Thoracic aorta (tissue), 2 donors: ENCODE measurements at regions not wholly inside any gene's neighbourhood (a gene's known extent, or its start where the extent isn't known, plus 50 kb on each side); places are given as distances from the start of the nearest gene placed in this dataset.

Source experiments
- ATAC-seq: fragments of 150-250 bp; one replicate; pipeline ENCODE4 v1.8.0; 2017; ENCODE audit warnings: low read depth; ENCODE audit not compliant: insufficient number of reproducible peaks, low FRiP score
- DNase-seq: peaks from one replicate; pipeline ENCODE4 v3.0.0-alpha.2; 2020; ENCODE audit warnings: low spot score
- H3K27ac ChIP-seq, 2 donors: fragments of 200-600 bp; sonication (generic); 1 replicate in 1 of 2; 2 replicates in 1 of 2; pipeline ENCODE4 v1.5.1; 2016; ENCODE audit warnings: mild to moderate bottlenecking in 2 of 2, moderate library complexity in 2 of 2
- H3K27me3 ChIP-seq: fragments of 200-600 bp; sonication (generic); replicated peaks from 2 replicates; pipeline ENCODE4 v1.6.0; 2016; ENCODE audit warnings: mild to moderate bottlenecking; ENCODE audit not compliant: insufficient read depth
- H3K36me3 ChIP-seq: fragments of 200-600 bp; sonication (generic); one replicate; pipeline ENCODE4 v1.5.1; 2016
- H3K4me1 ChIP-seq, 2 donors: fragments of 200-600 bp; sonication (generic); 1 replicate in 1 of 2; 2 replicates in 1 of 2; pipeline versions ENCODE4 v1.5.1 to v1.6.0; 2016; ENCODE audit warnings: low read depth in 2 of 2, mild to moderate bottlenecking in 1 of 2; ENCODE audit not compliant: control insufficient read depth in 1 of 2
- H3K4me3 ChIP-seq: fragments of 200-600 bp; sonication (generic); 2 replicates; pipeline ENCODE4 v1.5.1; 2016; ENCODE audit warnings: mild to moderate bottlenecking
- H3K9me3 ChIP-seq: fragments of 200-600 bp; sonication (generic); 2 replicates; pipeline ENCODE4 v1.5.1; 2016
- CTCF ChIP-seq: fragments of 200-600 bp; sonication (generic); IDR thresholded peaks from one replicate; pipeline ENCODE4 v1.5.1; 2019; ENCODE audit warnings: antibody characterized with exemption

GRCh38 chr6:102848210-102848609 lies 1454.7 kb downstream of the GRIK2 start:
- TF ChIP-seq CTCF = no peak
- no peak for ATAC-seq
- Histone ChIP-seq H3K36me3 (no peaks in the 10 kb centered on the region), H3K9me3 (no peaks in the 10 kb centered on the region), H3K27me3 (no peaks in the 10 kb centered on the region), H3K4me1 (no peaks in the 10 kb centered on the region), H3K4me3 (no peak overlapping the region), H3K27ac (no peak overlapping the region)
- no peak for DNase-seq

GRCh38 chr6:102841060-102841459 lies 1447.6 kb downstream of the GRIK2 start:
- no peak for TF ChIP-seq CTCF
- Histone ChIP-seq H3K27ac (no peak overlapping the region), H3K4me3 (no peak overlapping the region), H3K4me1 (peaks cover 0 to 5% of the 10 kb centered on the region in 2 donors), H3K9me3 (no peaks in the 10 kb centered on the region), H3K36me3 (no peaks in the 10 kb centered on the region), H3K27me3 (no peaks in the 10 kb centered on the region)
- DNase-seq = no peak
- ATAC-seq = no peak

GRCh38 chr6:102832021-102832420 lies 1438.5 kb downstream of the GRIK2 start:
- Histone ChIP-seq H3K9me3 (no peaks in the 10 kb centered on the region), H3K36me3 (no peaks in the 10 kb centered on the region), H3K27me3 (no peaks in the 10 kb centered on the region), H3K4me1 (no peaks in the 10 kb centered on the region), H3K27ac (no peak overlapping the region), H3K4me3 (no peak overlapping the region)
- DNase-seq (no peak), ATAC-seq (no peak)
- TF ChIP-seq CTCF = no peak

- Histone ChIP-seq H3K36me3 (no peaks in the 10 kb centered on the region), H3K4me3 (no peak overlapping the region), H3K27me3 (no peaks in the 10 kb centered on the region), H3K9me3 (no peaks in the 10 kb centered on the region), H3K27ac (no peak overlapping the region), H3K4me1 (no peaks in the 10 kb centered on the region)
- DNase-seq (no peak), ATAC-seq (no peak)
- no peak for TF ChIP-seq CTCF
These were observed 1426.6 kb downstream of the GRIK2 start for GRCh38 chr6:102820098-102820497.

GRCh38 chr6:102815207-102815606 lies 1421.7 kb downstream of the GRIK2 start:
- no peak overlapping the region for H3K27ac ChIP-seq
- TF ChIP-seq CTCF = no peak
- H3K9me3 ChIP-seq = no peaks in the 10 kb centered on the region
- H3K4me1 ChIP-seq = no peaks in the 10 kb centered on the region
- ATAC-seq (no peak), DNase-seq (no peak)
- H3K36me3 ChIP-seq = no peaks in the 10 kb centered on the region
- no peaks in the 10 kb centered on the region for H3K27me3 ChIP-seq
- H3K4me3 ChIP-seq = no peak overlapping the region
